ENCODE measurements at regions not wholly inside any gene's neighbourhood (a gene's known extent, or its start where the extent isn't known, plus 50 kb on each side); places are given as distances from the start of the nearest gene placed in this dataset.

- no peak for TF ChIP-seq REST (IDR thresholded peaks at IDR 0.05; ENCODE audit: insufficient replicate concordance, low read depth)
- TF ChIP-seq GABPA (IDR thresholded peaks at IDR 0.05; ENCODE audit: low read depth) = no peak
- no peak for TF ChIP-seq POLR2AphosphoS5 (IDR thresholded peaks at IDR 0.05; ENCODE audit: low read depth)
- TF ChIP-seq CTCF (IDR thresholded peaks at IDR 0.05; ENCODE audit: insufficient read depth, low read length) = no peak
- TF ChIP-seq SPI1 (IDR thresholded peaks at IDR 0.05; ENCODE audit: borderline replicate concordance, low read depth) = no peak
Observed at GRCh38 chr4:26161030-26161824, 159.6 kb upstream of the RBPJ start.

GRCh38 chr4:26162101-26162500, 158.7 kb upstream of the RBPJ start:
- Histone ChIP-seq H3K27me3 (ENCODE audit: insufficient read depth, poor library complexity, severe bottlenecking) (no peaks in the 10 kb centered on the region), H3K4me3 (replicated peaks; ENCODE audit: insufficient read depth, low read length) (no peak overlapping the region), H3K27ac (replicated peaks) (no peak overlapping the region)
- TF ChIP-seq REST (IDR thresholded peaks at IDR 0.05; ENCODE audit: insufficient replicate concordance, low read depth) = no peak
- TF ChIP-seq SPI1 (IDR thresholded peaks at IDR 0.05; ENCODE audit: borderline replicate concordance, low read depth) = no peak
- no peak for TF ChIP-seq GABPA (IDR thresholded peaks at IDR 0.05; ENCODE audit: low read depth)
- TF ChIP-seq CTCF (IDR thresholded peaks at IDR 0.05; ENCODE audit: insufficient read depth, low read length) = no peak
- TF ChIP-seq POLR2AphosphoS5 (IDR thresholded peaks at IDR 0.05; ENCODE audit: low read depth) = no peak
- no peak for DNase-seq (ENCODE audit: low read depth in 1 of 2, low spot score in 1 of 2)

More at GRCh38 chr4:26161030-26161824, 159.6 kb upstream of the RBPJ start:
- no peaks in the 10 kb centered on the region for H3K27me3 ChIP-seq (ENCODE audit: insufficient read depth, poor library complexity, severe bottlenecking)
- no peak overlapping the region for H3K27ac ChIP-seq (replicated peaks)
- no peak for DNase-seq (ENCODE audit: low read depth in 1 of 2, low spot score in 1 of 2)
- no peak overlapping the region for H3K4me3 ChIP-seq (replicated peaks; ENCODE audit: insufficient read depth, low read length)

- TF ChIP-seq SPI1 (IDR thresholded peaks at IDR 0.05; ENCODE audit: borderline replicate concordance, low read depth) (no peak), GABPA (IDR thresholded peaks at IDR 0.05; ENCODE audit: low read depth) (no peak)
- no peak overlapping the region for H3K4me3 ChIP-seq (replicated peaks; ENCODE audit: insufficient read depth, low read length)
- no peak for DNase-seq (ENCODE audit: low read depth in 1 of 2, low spot score in 1 of 2)
- H3K27me3 ChIP-seq (ENCODE audit: insufficient read depth, poor library complexity, severe bottlenecking) = no peaks in the 10 kb centered on the region
- no peak overlapping the region for H3K27ac ChIP-seq (replicated peaks)
Observed at GRCh38 chr4:26163425-26164362, 157.1 kb upstream of the RBPJ start.

- TF ChIP-seq GABPA (IDR thresholded peaks at IDR 0.05; ENCODE audit: low read depth) = no peak
- TF ChIP-seq SPI1 (IDR thresholded peaks at IDR 0.05; ENCODE audit: borderline replicate concordance, low read depth) = no peak
- TF ChIP-seq REST (IDR thresholded peaks at IDR 0.05; ENCODE audit: insufficient replicate concordance, low read depth) = no peak
- TF ChIP-seq CTCF (IDR thresholded peaks at IDR 0.05; ENCODE audit: insufficient read depth, low read length) = no peak
- TF ChIP-seq POLR2AphosphoS5 (IDR thresholded peaks at IDR 0.05; ENCODE audit: low read depth) = no peak
- no peak for DNase-seq (ENCODE audit: low read depth in 1 of 2, low spot score in 1 of 2)
- no peak overlapping the region for H3K4me3 ChIP-seq (replicated peaks; ENCODE audit: insufficient read depth, low read length)
- no peaks in the 10 kb centered on the region for H3K27me3 ChIP-seq (ENCODE audit: insufficient read depth, poor library complexity, severe bottlenecking)
- H3K27ac ChIP-seq (replicated peaks) = no peak overlapping the region
Observed at GRCh38 chr4:26171501-26171900, 149.3 kb upstream of the RBPJ start.

Data from HL-60 (cell line).